GM12878 (cell line): ENCODE measurements at regions not wholly inside any gene's neighbourhood (a gene's known extent, or its start where the extent isn't known, plus 50 kb on each side); places are given as distances from the start of the nearest gene placed in this dataset.

Source experiments
- ATAC-seq: fragments of 200-7000 bp; cut with Tn5 transposase; 3 replicates; pipeline ENCODE4 v1.9.1; 2020; ENCODE audit warnings: mild to moderate bottlenecking, moderate library complexity
- BruUV-seq: library from RNA; stranded (reverse); fragments of 400-500 nt; replicated peaks from 2 replicates; lab custom pipeline; 2021; lab: Mats Ljungman, UMichigan
- CTCF ChIA-PET: fragments of 300-600 bp; sonication (Branson Sonifier 250); formaldehyde crosslinking; extraction: SDS; loops from one replicate; lab custom pipeline; 2021; ENCODE audit warnings: inconsistent platforms; lab: Yijun Ruan, JAX
- POLR2A ChIA-PET: fragments of 350-600 bp; formaldehyde crosslinking; extraction: SDS; loops from one replicate; lab custom pipeline; 2021; ENCODE audit warnings: inconsistent platforms; lab: Charles Lee
- RAD21 ChIA-PET: fragments of 300-600 bp; sonication (Branson Sonifier 250); formaldehyde crosslinking; loops from one replicate; lab custom pipeline; 2023; ENCODE audit warnings: antibody characterized with exemption; ENCODE audit not compliant: unreplicated experiment; lab: Charles Lee
- SMC1A ChIA-PET: fragments of 300-600 bp; sonication (Branson Sonifier 250); formaldehyde crosslinking; loops from one replicate; lab custom pipeline; 2023; ENCODE audit not compliant: unreplicated experiment, uncharacterized antibody; lab: Charles Lee
- DNase-seq: peaks from one replicate; pipeline ENCODE4 v3.0.0-alpha.2; 2011; ENCODE audit warnings: low read depth, low spot score
- FAIRE-seq: peaks from 3 replicates; lab custom pipeline; 2011; peaks lifted over from hg19 to GRCh38; lab: Jason Lieb, UNC
- H2AFZ ChIP-seq: 2 replicates; pipeline ENCODE4 v1.6.0; 2011; ENCODE audit warnings: low read depth, low read length, control low read depth; ENCODE audit not compliant: control insufficient read depth
- H3K27ac ChIP-seq: 2 replicates; pipeline ENCODE4 v1.5.1; 2011; ENCODE audit warnings: control low read depth; ENCODE audit not compliant: control insufficient read depth, insufficient read depth
- H3K27me3 ChIP-seq, 2 experiments: replicated peaks in 1 of 2; 2 replicates each; pipeline versions ENCODE4 v1.6.0 to v1.6.1; 2011; ENCODE audit warnings: low read length in 1 of 2; ENCODE audit not compliant: control insufficient read depth in 2 of 2, insufficient read depth in 2 of 2
- H3K36me3 ChIP-seq, 2 experiments: 2 replicates each; pipeline ENCODE4 v1.5.1; 2011; ENCODE audit warnings: low read length in 1 of 2; ENCODE audit not compliant: control insufficient read depth in 2 of 2, insufficient read depth in 2 of 2
- H3K4me1 ChIP-seq: 2 replicates; pipeline ENCODE4 v1.6.1; 2011; ENCODE audit warnings: mild to moderate bottlenecking, low read length, moderate library complexity, mixed read lengths; ENCODE audit not compliant: control insufficient read depth, insufficient read depth
- H3K4me2 ChIP-seq: 2 replicates; pipeline ENCODE4 v1.6.0; 2011; ENCODE audit warnings: control low read depth; ENCODE audit not compliant: control insufficient read depth, insufficient read depth
- H3K4me3 ChIP-seq: fragments of 200-600 bp; sonication (generic); 2 replicates; pipeline ENCODE4 v1.5.1; 2016
- H3K79me2 ChIP-seq: 2 replicates; pipeline ENCODE4 v1.6.0; 2011; ENCODE audit warnings: low read length; ENCODE audit not compliant: control insufficient read depth, insufficient read depth
- H3K9ac ChIP-seq: 2 replicates; pipeline ENCODE4 v1.8.0; 2011; ENCODE audit warnings: low read length, control low read depth, mixed read lengths; ENCODE audit not compliant: control insufficient read depth, insufficient read depth
- H3K9me3 ChIP-seq: replicated peaks from 3 replicates; pipeline ENCODE4 v1.5.1; 2011; ENCODE audit warnings: mild to moderate bottlenecking, low read length; ENCODE audit not compliant: control insufficient read depth, insufficient read depth
- H4K20me1 ChIP-seq: 2 replicates; pipeline ENCODE4 v1.6.0; 2011; ENCODE audit not compliant: control insufficient read depth, insufficient read depth
- CHD1 ChIP-seq: IDR thresholded peaks from 2 replicates; pipeline ENCODE4 v1.6.1; 2012; ENCODE audit warnings: low read depth, low read length, improper control_type of control experiment
- GABPA ChIP-seq: IDR thresholded peaks from 2 replicates; pipeline ENCODE4 v1.6.1; 2014; ENCODE audit warnings: antibody characterized with exemption, low read depth, mild to moderate bottlenecking, inconsistent platforms
- HDAC6 ChIP-seq: fragments of 200-600 bp; sonication (generic); IDR thresholded peaks from one replicate; pipeline ENCODE4 v1.8.0; 2017; ENCODE audit warnings: antibody characterized with exemption; ENCODE audit not compliant: unreplicated experiment
- IKZF1 ChIP-seq: fragments of 450-650 bp; conservative IDR thresholded peaks from 2 replicates; pipeline ENCODE4 v1.6.1; 2017; ENCODE audit warnings: antibody characterized with exemption, mild to moderate bottlenecking
- NR2F1 ChIP-seq: fragments of 450-650 bp; conservative IDR thresholded peaks from 2 replicates; pipeline ENCODE4 v1.6.1; 2017; ENCODE audit warnings: mild to moderate bottlenecking
- RB1 ChIP-seq: fragments of 450-650 bp; formaldehyde crosslinking; IDR thresholded peaks from 2 replicates; pipeline ENCODE4 v1.6.1; 2017; ENCODE audit warnings: mild to moderate bottlenecking, borderline replicate concordance
- RELA ChIP-seq: fragments of 450-650 bp; IDR thresholded peaks from 2 replicates; pipeline ENCODE4 v1.8.0; 2014; ENCODE audit warnings: borderline replicate concordance; ENCODE audit not compliant: partially characterized antibody
- SMAD5 ChIP-seq: IDR thresholded peaks from 2 replicates; pipeline ENCODE4 v1.6.1; 2016; ENCODE audit warnings: antibody characterized with exemption, low read depth
- TCF3 ChIP-seq: IDR thresholded peaks from 2 replicates; pipeline ENCODE4 v1.6.1; 2012; ENCODE audit warnings: low read depth, mild to moderate bottlenecking, low read length, borderline replicate concordance; ENCODE audit not compliant: insufficient read depth
- ZNF622 ChIP-seq: fragments of 450-650 bp; IDR thresholded peaks from 2 replicates; pipeline ENCODE4 v1.6.1; 2017; ENCODE audit warnings: mild to moderate bottlenecking, inconsistent platforms
- WGBS: methylation state at CpG from one replicate; pipeline ENCODE4 v1.1.6; 2016; ENCODE audit warnings: low lambda C conversion rate; ENCODE audit not compliant: insufficient replicate concordance, insufficient coverage; ENCODE audit errors: missing lambda C conversion rate; 5-methylcytosine and 5-hydroxymethylcytosine counted together
- in situ Hi-C: fragments of 300-500 bp; cut with MboI; formaldehyde crosslinking; loops from 9 replicates; pipeline ENCODE4 v1.14.3; 2018; ENCODE audit warnings: mixed read lengths
- intact Hi-C: fragments of 100-400 bp; cut with micrococcal nuclease; formaldehyde crosslinking; loops from one replicate; pipeline ENCODE4 v1.14.2; 2022; ENCODE audit not compliant: unreplicated experiment
- TF ChIP-seq, protein P1 (sequence below): IDR thresholded peaks from 2 replicates; pipeline ENCODE4 v1.6.1; 2011; ENCODE audit warnings: borderline replicate concordance, low read depth, mild to moderate bottlenecking, moderate library complexity, mixed read lengths, low read length; ENCODE audit not compliant: insufficient read depth; ENCODE audit errors: extremely low read length

DNA sequence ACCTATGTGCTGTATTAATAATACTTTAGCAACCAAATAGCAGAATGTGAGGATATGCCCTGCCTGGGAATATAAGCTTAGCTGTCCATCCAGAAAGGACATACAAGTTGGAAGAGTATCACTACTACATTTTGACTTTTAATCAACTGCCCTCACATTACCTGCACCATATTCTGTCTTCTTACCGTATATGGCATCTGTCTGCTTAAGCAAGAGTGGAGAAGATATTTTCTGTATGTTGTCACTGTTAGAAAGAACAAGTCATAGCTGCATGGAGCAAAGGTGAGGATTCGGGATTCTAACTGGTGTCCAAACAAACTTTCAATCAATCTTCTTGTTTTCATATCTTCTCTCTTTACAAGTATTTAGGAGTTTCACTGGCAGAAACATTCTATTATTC lies 929.5 kb upstream of the ROBO1 start:
- SMC1A ChIA-PET = interaction anchor here (1.6 kb wide), 1 partner anchor 10 kb away, joined by 3 read pairs; no protein-coding TSS in a partner anchor
- Histone ChIP-seq H3K27me3 (no peaks in the 10 kb centered on the region), H3K36me3 (no peaks in the 10 kb centered on the region), H3K4me3 (no peak overlapping the region), H3K79me2 (no peaks in the 10 kb centered on the region), H3K9me3 (no peaks in the 10 kb centered on the region), H4K20me1 (no peaks in the 10 kb centered on the region), H2AFZ (no peak overlapping the region), H3K9ac (no peak overlapping the region), H3K4me1 (no peaks in the 10 kb centered on the region), H3K4me2 (no peak overlapping the region), H3K27ac (no peak overlapping the region)
- 49% methylated on average over 2 of the region's 2 CpGs for WGBS
- DNase-seq = no peak
- no peak for TF ChIP-seq HDAC6
- TF ChIP-seq RELA = no peak
- no peak for TF ChIP-seq TCF3
- intact Hi-C loops = no loop called here
- POLR2A ChIA-PET = no interaction called here
- ATAC-seq = no peak
- BruUV-seq = no TSS peak
- in situ Hi-C loops = no loop called here
- RAD21 ChIA-PET = no interaction called here
- no peak for FAIRE-seq
- CTCF ChIA-PET = no interaction called here

DNA sequence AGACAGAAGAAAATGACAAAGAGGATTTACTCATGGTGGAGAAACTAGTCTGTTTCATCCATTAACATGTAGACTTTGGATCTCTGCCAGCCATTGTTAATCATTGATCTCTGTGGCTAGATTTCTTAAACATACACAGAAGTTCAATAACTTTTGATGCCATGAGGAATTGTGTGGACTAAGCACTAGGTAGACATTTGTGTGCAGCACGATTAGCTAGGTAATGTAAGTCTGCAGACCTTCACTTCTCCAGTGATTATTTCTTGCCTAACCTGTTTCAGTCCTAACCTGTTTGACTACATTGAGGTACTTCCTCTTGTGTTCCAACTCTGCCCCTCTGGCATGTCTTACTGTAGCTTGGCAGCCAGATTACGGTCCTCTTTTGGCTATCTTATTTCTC lies 928.5 kb upstream of the ROBO1 start:
- DNase-seq = no peak
- in situ Hi-C loops (no loop called here), intact Hi-C loops (no loop called here)
- Histone ChIP-seq H3K4me2 (no peak overlapping the region), H3K27me3 (no peaks in the 10 kb centered on the region), H3K9ac (no peak overlapping the region), H2AFZ (no peak overlapping the region), H3K4me1 (no peaks in the 10 kb centered on the region), H3K27ac (no peak overlapping the region), H3K4me3 (no peak overlapping the region), H4K20me1 (no peaks in the 10 kb centered on the region), H3K9me3 (no peaks in the 10 kb centered on the region), H3K79me2 (no peaks in the 10 kb centered on the region), H3K36me3 (no peaks in the 10 kb centered on the region)
- no TSS peak for BruUV-seq
- RAD21 ChIA-PET = no interaction called here
- FAIRE-seq = no peak
- no peak for ATAC-seq
- CTCF ChIA-PET = interaction anchor here (0.8 kb wide), 1 partner anchor 12 kb away, joined by 5 read pairs; no protein-coding TSS in a partner anchor
- POLR2A ChIA-PET = no interaction called here
- SMC1A ChIA-PET = interaction anchor here (1.6 kb wide), 1 partner anchor 9 kb away, joined by 3 read pairs; no protein-coding TSS in a partner anchor
- TF ChIP-seq ZNF622 (no peak), NR2F1 (no peak), RB1 (no peak), CHD1 (no peak), IKZF1 (no peak), GABPA (no peak), SMAD5 (no peak)
- TF ChIP-seq, protein P1, sequence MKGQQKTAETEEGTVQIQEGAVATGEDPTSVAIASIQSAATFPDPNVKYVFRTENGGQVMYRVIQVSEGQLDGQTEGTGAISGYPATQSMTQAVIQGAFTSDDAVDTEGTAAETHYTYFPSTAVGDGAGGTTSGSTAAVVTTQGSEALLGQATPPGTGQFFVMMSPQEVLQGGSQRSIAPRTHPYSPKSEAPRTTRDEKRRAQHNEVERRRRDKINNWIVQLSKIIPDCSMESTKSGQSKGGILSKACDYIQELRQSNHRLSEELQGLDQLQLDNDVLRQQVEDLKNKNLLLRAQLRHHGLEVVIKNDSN = no peak
- 22% methylated on average over 2 of the region's 2 CpGs for WGBS
